Natural killer cell treated with Interleukin-12 subunit alpha and Interleukin-12 subunit beta and Interleukin-15 and Interleukin-18, amount 100 ng/mL, for 72 hours (primary cell): ENCODE measurements at regions not wholly inside any gene's neighbourhood (a gene's known extent, or its start where the extent isn't known, plus 50 kb on each side); places are given as distances from the start of the nearest gene placed in this dataset.

ENCODE experiments used
- ATAC-seq, 2 donors: fragments of 150-1000 bp; cut with Tn5 transposase in 1 of 2; sonication (Bioruptor Pico), chemical (Tn5 transposase) in 1 of 2; 2 replicates each; pipeline ENCODE4 v1.10.0; 2021
- DNase-seq: peaks from one replicate; pipeline ENCODE4 v3.0.0; 2022; ENCODE audit warnings: low spot score
- H3K27ac Mint-ChIP-seq, 2 donors: 1 replicate in 1 of 2; 2 replicates in 1 of 2; pipeline ENCODE4 v1.8.0; 2022; ENCODE audit warnings: mixed read lengths in 2 of 2, mild to moderate bottlenecking in 1 of 2, moderate library complexity in 1 of 2
- H3K27me3 Mint-ChIP-seq, 2 donors: 1 replicate in 1 of 2; 2 replicates in 1 of 2; pipeline ENCODE4 v1.8.0; 2022; ENCODE audit warnings: mixed read lengths in 2 of 2
- H3K36me3 Mint-ChIP-seq: one replicate; pipeline ENCODE4 v1.8.0; 2022; ENCODE audit warnings: mixed read lengths
- H3K4me1 Mint-ChIP-seq, 2 donors: 1 replicate in 1 of 2; 2 replicates in 1 of 2; pipeline ENCODE4 v1.8.0; 2022; ENCODE audit warnings: low read depth in 2 of 2, mixed read lengths in 2 of 2, mild to moderate bottlenecking in 1 of 2
- H3K4me3 Mint-ChIP-seq: one replicate; pipeline ENCODE4 v1.8.0; 2022; ENCODE audit warnings: mixed read lengths
- H3K9me3 Mint-ChIP-seq: 2 replicates; pipeline ENCODE4 v1.8.0; 2022; ENCODE audit warnings: mixed read lengths

DNA sequence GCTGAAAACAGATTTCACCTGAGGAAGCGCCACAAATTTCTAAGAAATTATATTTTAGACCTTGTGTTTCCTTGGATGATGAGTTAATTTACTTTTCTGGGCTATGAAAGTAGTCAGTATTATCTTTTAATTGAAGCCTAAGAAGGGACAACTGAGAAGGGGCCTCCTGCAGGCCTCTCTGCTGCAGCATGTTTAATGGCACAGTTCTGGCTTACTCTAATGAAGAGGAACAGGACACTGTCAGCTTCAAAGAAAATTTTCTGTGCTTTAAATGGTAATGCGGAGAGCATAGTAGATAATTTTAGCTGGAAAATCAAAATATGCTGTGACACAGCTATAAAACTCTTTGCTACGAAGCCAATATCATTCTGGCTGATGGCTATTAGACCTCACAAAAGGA is 167.4 kb downstream of the HDGFL1 start:
- no peak for ATAC-seq
- Mint-ChIP-seq H3K27me3 (no peaks in the 10 kb centered on the region), H3K27ac (no peak overlapping the region), H3K9me3 (peaks cover 3% of the 10 kb centered on the region), H3K4me1 (no peaks in the 10 kb centered on the region), H3K4me3 (no peak overlapping the region), H3K36me3 (peaks cover 4% of the 10 kb centered on the region)
- DNase-seq = no peak

DNA sequence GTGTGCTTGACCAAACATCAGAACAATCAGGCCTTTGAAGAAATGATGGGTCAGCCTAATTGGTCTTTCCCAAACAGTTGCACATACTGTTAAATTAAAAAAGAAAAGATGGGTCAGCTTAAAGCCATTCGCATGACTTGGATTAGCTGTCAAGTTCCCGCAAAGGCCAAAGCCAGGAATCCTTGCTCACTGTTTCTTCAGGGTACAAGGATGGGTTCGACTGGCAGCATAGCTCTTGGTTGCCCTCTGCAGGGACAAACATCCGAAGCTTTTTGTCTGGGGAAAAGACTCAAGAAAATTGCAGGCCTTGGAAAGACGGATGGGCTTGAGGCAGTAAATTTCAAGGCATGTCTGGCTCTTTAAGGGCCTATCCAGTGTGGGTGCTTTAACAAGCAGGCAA is 168.0 kb downstream of the HDGFL1 start:
- peaks cover 4% of the 10 kb centered on the region for H3K36me3 Mint-ChIP-seq
- H3K4me1 Mint-ChIP-seq = no peaks in the 10 kb centered on the region
- no peak for ATAC-seq

DNA sequence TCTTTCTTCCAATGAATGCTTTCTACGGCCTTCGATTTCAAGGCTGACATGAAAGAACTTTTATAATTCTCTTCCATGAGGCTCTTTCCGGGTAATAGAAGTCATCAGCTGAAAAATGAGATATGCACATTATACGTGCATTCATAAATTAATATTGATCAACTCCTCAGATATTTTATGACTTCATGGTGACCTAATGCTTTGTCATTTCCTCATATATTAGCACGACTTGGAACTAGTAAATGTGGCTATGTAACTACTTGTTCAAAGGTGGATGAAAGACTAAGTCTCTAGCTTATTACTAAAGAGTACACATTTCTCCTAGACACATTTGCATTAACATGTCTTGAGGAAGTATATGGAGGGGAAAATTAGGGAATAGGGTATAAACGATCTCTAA is 168.8 kb downstream of the HDGFL1 start:
- Mint-ChIP-seq H3K4me3 (no peak overlapping the region), H3K9me3 (peaks cover 11% of the 10 kb centered on the region), H3K4me1 (no peaks in the 10 kb centered on the region), H3K36me3 (peaks cover 4% of the 10 kb centered on the region), H3K27ac (no peak overlapping the region), H3K27me3 (no peaks in the 10 kb centered on the region)
- DNase-seq (no peak), ATAC-seq (no peak)

More for the DNA sequence above, 168.0 kb downstream of the HDGFL1 start:
- Mint-ChIP-seq H3K4me3 (no peak overlapping the region), H3K9me3 (peaks cover 6% of the 10 kb centered on the region), H3K27ac (no peak overlapping the region), H3K27me3 (no peaks in the 10 kb centered on the region)
- DNase-seq = no peak

DNA sequence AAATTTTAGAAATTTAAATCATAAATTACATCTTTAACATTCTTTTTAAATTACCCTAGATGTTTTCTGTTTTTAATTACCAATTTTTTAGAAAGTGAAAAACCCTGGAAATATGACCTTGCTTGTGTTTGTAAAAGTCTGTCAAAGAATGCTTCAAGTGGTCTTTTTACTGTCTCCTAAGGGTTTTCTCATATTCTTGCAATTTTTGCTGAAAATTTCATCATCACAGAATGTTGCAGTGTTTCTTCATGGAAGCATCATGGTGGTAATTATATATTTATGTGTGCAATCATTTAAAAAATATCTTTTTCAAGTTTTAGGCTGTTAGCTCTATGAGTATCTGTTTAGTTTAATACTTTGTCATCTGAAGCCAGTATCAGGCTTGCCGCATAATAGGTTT is 178.2 kb downstream of the HDGFL1 start:
- no peak overlapping the region for H3K27ac Mint-ChIP-seq

DNA sequence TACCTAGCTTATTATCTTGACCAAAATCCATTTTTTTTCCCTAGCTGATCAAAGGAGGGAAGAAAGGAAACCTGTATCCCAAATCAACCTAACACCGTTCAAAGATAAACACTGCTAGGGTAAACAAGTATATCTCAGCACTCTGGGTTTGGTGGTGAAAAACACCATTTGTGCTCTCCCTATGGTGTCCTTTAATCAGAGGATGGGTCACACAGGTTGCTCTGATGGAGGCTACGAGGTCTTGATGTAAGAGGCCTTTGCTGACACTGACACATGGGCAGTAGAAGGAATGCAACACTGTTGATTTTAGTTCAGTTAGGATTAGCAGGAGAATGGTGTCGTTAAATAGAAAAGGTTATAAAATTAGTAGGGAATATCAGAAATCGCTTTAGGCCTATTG is 179.3 kb downstream of the HDGFL1 start:
- H3K9me3 Mint-ChIP-seq = peaks cover 4% of the 10 kb centered on the region
- H3K36me3 Mint-ChIP-seq = no peaks in the 10 kb centered on the region
- H3K27ac Mint-ChIP-seq = no peak overlapping the region
- DNase-seq (no peak), ATAC-seq (no peak)
- no peaks in the 10 kb centered on the region for H3K27me3 Mint-ChIP-seq
- no peaks in the 10 kb centered on the region for H3K4me1 Mint-ChIP-seq
- no peak overlapping the region for H3K4me3 Mint-ChIP-seq

More for the DNA sequence above, 178.2 kb downstream of the HDGFL1 start:
- Mint-ChIP-seq H3K4me3 (no peak overlapping the region), H3K27me3 (no peaks in the 10 kb centered on the region), H3K4me1 (no peaks in the 10 kb centered on the region), H3K36me3 (no peaks in the 10 kb centered on the region), H3K9me3 (peaks cover 6% of the 10 kb centered on the region)
- no peak for ATAC-seq
- no peak for DNase-seq

DNA sequence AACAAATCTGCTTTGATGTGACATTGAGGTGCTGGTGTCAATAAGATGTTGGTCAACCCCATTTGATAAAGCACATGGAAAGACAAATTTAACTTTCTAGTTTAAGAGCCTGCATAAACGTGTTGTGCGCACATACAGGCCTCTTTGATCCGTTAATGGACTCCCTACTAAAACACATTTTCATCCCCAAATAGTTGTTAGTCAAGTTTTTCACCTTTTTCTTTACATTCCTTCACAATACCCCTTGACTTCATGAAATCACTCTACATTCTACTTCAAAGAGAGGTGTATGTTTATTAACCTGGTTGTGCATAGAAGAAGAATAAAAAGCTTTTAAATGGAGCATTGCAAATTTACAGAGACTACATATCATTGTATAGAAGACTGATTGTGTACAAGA is 180.3 kb downstream of the HDGFL1 start:
- H3K27me3 Mint-ChIP-seq = no peaks in the 10 kb centered on the region
- peaks cover 2% of the 10 kb centered on the region for H3K9me3 Mint-ChIP-seq
- DNase-seq = no peak
- ATAC-seq = no peak
- no peak overlapping the region for H3K4me3 Mint-ChIP-seq
- no peaks in the 10 kb centered on the region for H3K4me1 Mint-ChIP-seq
- no peaks in the 10 kb centered on the region for H3K36me3 Mint-ChIP-seq
- no peak overlapping the region for H3K27ac Mint-ChIP-seq

DNA sequence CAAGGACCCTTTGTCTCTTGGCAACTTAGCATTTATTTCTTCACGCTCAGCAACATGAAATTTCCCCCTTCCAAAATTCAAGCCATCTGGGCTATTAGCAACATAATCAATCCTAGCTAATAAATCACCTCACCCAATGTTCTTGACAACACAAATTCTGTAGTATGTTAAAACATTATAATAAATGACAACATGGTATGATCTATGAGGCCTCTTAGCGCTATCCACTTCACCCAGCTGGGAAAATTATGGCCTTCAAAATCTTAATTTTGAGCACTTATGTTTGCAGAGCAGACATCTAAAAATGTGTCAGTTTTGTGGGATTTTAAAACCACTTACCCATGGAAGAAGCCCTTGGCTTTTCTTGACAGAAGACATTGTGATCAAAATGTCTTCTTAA is 181.9 kb downstream of the HDGFL1 start:
- no peak overlapping the region for H3K27ac Mint-ChIP-seq
- H3K27me3 Mint-ChIP-seq = no peaks in the 10 kb centered on the region
- no peaks in the 10 kb centered on the region for H3K4me1 Mint-ChIP-seq
- H3K4me3 Mint-ChIP-seq = no peak overlapping the region
- H3K9me3 Mint-ChIP-seq = no peaks in the 10 kb centered on the region
- no peaks in the 10 kb centered on the region for H3K36me3 Mint-ChIP-seq
- ATAC-seq (no peak), DNase-seq (no peak)

DNA sequence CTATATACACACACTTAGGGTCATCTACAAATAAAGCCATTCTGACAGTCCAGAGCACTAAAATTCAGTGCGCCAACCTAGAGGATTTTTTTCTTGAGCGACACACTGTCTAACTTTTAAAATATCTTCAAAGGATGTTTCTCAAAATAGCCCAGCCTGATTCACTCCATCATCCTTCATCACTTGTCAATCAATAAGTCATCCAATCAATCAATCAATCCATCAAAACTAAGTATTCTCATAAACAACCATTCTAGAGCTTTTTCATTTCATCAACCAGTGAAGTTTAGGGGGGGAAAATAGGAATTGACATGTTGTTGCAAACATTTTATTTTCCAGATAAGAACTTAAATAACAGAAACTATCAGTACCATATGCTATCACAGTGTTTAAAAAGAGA is 183.2 kb downstream of the HDGFL1 start:
- no peak for ATAC-seq
- DNase-seq = no peak
- H3K9me3 Mint-ChIP-seq = no peaks in the 10 kb centered on the region
- H3K27me3 Mint-ChIP-seq = no peaks in the 10 kb centered on the region
- H3K4me3 Mint-ChIP-seq = no peak overlapping the region
- H3K36me3 Mint-ChIP-seq = no peaks in the 10 kb centered on the region
- H3K4me1 Mint-ChIP-seq = no peaks in the 10 kb centered on the region
- no peak overlapping the region for H3K27ac Mint-ChIP-seq

DNA sequence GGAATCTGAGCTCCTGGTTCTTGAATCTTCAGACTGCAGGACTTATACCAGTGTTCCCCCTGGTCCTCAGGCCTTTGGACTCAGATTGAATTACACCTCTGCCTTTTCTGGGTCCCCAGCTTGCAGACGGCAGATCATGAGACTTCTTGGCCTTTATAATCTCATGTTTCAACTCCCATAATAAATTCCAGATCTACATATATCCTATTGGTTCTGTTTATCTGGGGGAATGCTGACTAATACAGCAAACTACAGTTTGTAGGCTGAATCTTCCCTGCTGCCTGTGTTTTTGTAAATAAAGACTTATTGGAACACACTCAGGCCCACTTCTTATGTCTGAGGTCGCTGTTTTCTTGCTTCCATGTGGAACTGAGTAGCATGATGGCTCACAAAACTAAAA is 184.7 kb downstream of the HDGFL1 start:
- Mint-ChIP-seq H3K4me3 (no peak overlapping the region), H3K27ac (no peak overlapping the region)

DNA sequence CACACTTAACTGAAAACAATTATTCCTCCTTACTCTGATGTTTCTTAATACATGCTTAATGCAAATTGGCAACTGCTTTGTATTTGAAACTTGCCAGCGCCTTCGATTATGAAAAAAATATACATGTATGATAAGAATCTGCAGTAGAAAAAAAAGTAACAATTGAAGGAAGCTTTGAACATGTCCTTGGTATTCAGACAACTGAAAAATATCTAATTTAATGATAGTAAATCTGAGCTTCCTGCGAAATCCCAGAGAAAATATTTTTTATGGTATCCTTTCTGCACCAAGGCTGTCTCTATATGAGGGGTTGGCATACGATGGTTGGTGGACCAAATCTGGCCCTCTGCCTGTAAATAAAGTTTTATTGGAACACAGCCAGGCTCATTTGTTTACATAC is 186.2 kb downstream of the HDGFL1 start:
- DNase-seq (no peak), ATAC-seq (no peak)
- Mint-ChIP-seq H3K27ac (no peak overlapping the region), H3K4me1 (no peaks in the 10 kb centered on the region), H3K36me3 (no peaks in the 10 kb centered on the region), H3K4me3 (no peak overlapping the region), H3K27me3 (no peaks in the 10 kb centered on the region), H3K9me3 (peaks cover 2% of the 10 kb centered on the region)

More for the DNA sequence above, 184.7 kb downstream of the HDGFL1 start:
- no peaks in the 10 kb centered on the region for H3K4me1 Mint-ChIP-seq
- ATAC-seq (no peak), DNase-seq (no peak)
- no peaks in the 10 kb centered on the region for H3K27me3 Mint-ChIP-seq
- H3K36me3 Mint-ChIP-seq = no peaks in the 10 kb centered on the region
- H3K9me3 Mint-ChIP-seq = no peaks in the 10 kb centered on the region

DNA sequence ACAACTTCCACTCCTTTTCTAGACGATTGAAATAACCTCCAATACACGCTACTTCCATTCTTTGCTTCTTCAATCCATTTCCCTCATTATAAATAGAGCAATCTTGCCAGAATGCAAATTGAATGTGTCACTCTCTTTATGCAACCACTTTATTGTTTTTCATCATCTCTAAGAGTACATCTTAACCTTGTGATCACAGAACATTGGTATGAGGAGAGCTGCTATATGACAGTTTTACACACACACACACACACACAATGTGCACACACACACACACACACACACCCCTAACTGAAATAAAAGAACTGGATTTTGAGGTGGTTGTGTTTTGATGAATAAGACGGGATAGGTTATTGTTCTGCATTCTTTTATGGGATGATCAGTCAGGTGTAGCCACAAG is 187.0 kb downstream of the HDGFL1 start:
- Mint-ChIP-seq H3K4me1 (no peaks in the 10 kb centered on the region), H3K27me3 (no peaks in the 10 kb centered on the region), H3K4me3 (no peak overlapping the region), H3K27ac (no peak overlapping the region), H3K36me3 (no peaks in the 10 kb centered on the region), H3K9me3 (peaks cover 4% of the 10 kb centered on the region)
- DNase-seq = no peak
- no peak for ATAC-seq

DNA sequence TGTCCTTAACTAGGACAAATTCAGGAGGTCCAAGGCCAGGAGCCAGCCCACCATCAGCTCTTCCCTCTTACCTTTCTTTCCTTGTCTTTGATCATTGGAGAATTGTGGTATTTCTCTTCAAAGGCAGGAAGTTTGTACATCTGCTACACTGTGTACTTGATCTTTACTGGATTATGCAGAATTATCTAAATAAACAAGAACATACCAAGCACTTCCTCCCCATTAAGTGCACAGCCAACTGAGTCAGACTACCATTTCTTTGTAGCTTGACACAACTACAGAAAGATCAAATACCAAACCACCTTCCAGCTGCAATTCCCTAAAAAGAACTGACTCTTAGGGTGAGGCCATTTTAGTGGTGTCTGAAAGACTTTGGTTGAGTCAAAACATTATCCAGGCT is 195.1 kb downstream of the HDGFL1 start:
- no peak overlapping the region for H3K27ac Mint-ChIP-seq
- no peak for DNase-seq
- H3K36me3 Mint-ChIP-seq = no peaks in the 10 kb centered on the region
- no peaks in the 10 kb centered on the region for H3K4me1 Mint-ChIP-seq
- H3K4me3 Mint-ChIP-seq = no peak overlapping the region
- ATAC-seq = no peak
- H3K27me3 Mint-ChIP-seq = no peaks in the 10 kb centered on the region
- peaks cover 16% of the 10 kb centered on the region for H3K9me3 Mint-ChIP-seq

DNA sequence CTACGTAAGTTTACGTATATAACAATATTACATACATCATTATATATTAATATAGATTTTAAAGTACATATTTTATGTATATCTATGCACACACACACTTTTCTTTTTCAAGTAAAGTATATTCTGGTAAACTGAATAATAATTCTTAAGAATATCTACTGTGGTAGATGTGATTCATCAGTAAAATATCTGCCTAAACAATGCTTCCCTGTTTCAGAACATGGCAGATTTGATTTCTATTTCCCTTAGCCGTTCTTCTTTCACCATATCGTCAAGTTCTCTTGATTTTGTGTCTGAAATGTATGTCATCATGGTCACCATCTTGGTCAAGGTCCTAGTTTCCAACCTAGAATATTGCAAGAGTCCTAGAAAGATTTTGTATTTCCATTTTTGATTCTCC is 195.6 kb downstream of the HDGFL1 start:
- Mint-ChIP-seq H3K9me3 (peaks cover 17% of the 10 kb centered on the region), H3K36me3 (no peaks in the 10 kb centered on the region), H3K27ac (no peak overlapping the region), H3K4me3 (no peak overlapping the region), H3K27me3 (no peaks in the 10 kb centered on the region), H3K4me1 (no peaks in the 10 kb centered on the region)
- no peak for DNase-seq
- ATAC-seq = no peak

DNA sequence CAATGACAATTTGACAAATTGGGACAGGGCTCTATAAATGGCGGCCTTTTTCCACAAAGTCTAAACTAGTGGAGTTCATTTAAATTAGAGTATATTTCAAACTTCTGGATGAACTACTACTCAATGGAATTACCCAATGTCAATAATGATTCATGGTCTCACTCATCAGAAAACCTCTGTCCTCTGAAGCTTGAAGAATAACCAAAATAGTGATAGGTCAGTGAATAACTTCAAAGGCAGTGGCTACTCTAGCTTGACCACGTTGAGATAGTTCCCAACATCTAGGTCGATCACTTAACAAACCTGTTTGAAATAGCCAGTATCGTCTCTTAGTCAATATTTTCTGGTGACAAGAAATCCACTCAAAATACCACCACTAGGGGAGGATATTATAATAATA is 197.6 kb downstream of the HDGFL1 start:
- Mint-ChIP-seq H3K36me3 (no peaks in the 10 kb centered on the region), H3K4me3 (no peak overlapping the region), H3K27ac (no peak overlapping the region), H3K9me3 (peaks cover 12% of the 10 kb centered on the region), H3K4me1 (no peaks in the 10 kb centered on the region), H3K27me3 (no peaks in the 10 kb centered on the region)
- ATAC-seq = no peak
- DNase-seq = no peak

DNA sequence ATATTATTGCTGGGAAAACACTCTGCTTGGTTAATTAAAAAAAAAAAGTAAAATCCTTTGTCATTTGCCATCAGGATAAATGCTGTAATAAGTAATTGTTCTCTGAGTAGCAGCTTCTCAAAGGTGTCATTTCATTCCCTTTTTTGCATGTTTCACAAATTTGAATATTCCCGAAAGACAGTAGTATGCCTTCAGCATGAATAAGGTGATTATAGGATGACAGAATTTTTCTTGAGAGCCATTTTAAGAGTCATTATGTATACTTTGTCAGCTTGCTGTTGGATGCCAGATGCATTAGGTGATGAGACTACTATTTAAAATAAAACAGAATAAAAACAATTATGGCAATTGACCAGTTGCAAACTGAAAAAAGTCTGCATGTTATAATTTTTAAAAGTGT is 200.7 kb downstream of the HDGFL1 start:
- DNase-seq = no peak
- no peaks in the 10 kb centered on the region for H3K4me1 Mint-ChIP-seq
- peaks cover 10% of the 10 kb centered on the region for H3K9me3 Mint-ChIP-seq
- H3K4me3 Mint-ChIP-seq = no peak overlapping the region
- no peaks in the 10 kb centered on the region for H3K27me3 Mint-ChIP-seq
- ATAC-seq = no peak
- no peak overlapping the region for H3K27ac Mint-ChIP-seq
- no peaks in the 10 kb centered on the region for H3K36me3 Mint-ChIP-seq
